GM23338 (cell line): ENCODE measurements at regions not wholly inside any gene's neighbourhood (a gene's known extent, or its start where the extent isn't known, plus 50 kb on each side); places are given as distances from the start of the nearest gene placed in this dataset.

ENCODE experiments used
- ATAC-seq: fragments of 200-7000 bp; cut with Tn5 transposase; 3 replicates; pipeline ENCODE4 v1.9.1; 2020
- DNase-seq: peaks from one replicate; pipeline ENCODE4 v3.0.0-alpha.2; 2015; ENCODE audit warnings: low spot score
- H2AFZ ChIP-seq: fragments of 200-600 bp; sonication (generic); 2 replicates; pipeline ENCODE4 v1.8.0; 2016; ENCODE audit warnings: antibody characterized with exemption, mild to moderate bottlenecking, moderate library complexity
- H3F3A ChIP-seq: fragments of 200-600 bp; sonication (generic); replicated peaks from 2 replicates; pipeline ENCODE4 v1.8.0; 2017; ENCODE audit warnings: antibody characterized with exemption, mixed run types, low read depth
- H3K27ac ChIP-seq: fragments of 200-600 bp; sonication (generic); 2 replicates; pipeline ENCODE4 v1.6.1; 2016; ENCODE audit warnings: low read depth
- H3K27me3 ChIP-seq: fragments of 200-600 bp; sonication (generic); 2 replicates; pipeline ENCODE4 v1.8.0; 2016; ENCODE audit warnings: mild to moderate bottlenecking, mixed run types, moderate library complexity; ENCODE audit not compliant: insufficient read depth
- H3K36me3 ChIP-seq: fragments of 200-600 bp; sonication (generic); 2 replicates; pipeline ENCODE4 v1.8.0; 2016; ENCODE audit warnings: mild to moderate bottlenecking; ENCODE audit not compliant: insufficient read depth
- H3K4me1 ChIP-seq: fragments of 200-600 bp; sonication (generic); 2 replicates; pipeline ENCODE4 v1.8.0; 2016; ENCODE audit warnings: mild to moderate bottlenecking, moderate library complexity; ENCODE audit not compliant: insufficient read depth
- H3K4me2 ChIP-seq: fragments of 200-600 bp; sonication (generic); 2 replicates; pipeline ENCODE4 v1.7.1; 2017; ENCODE audit warnings: mixed run types
- H3K4me3 ChIP-seq: fragments of 200-600 bp; sonication (generic); 2 replicates; pipeline ENCODE4 v1.6.1; 2016; ENCODE audit warnings: mixed run types
- H3K79me2 ChIP-seq: fragments of 200-600 bp; sonication (generic); replicated peaks from 2 replicates; pipeline ENCODE4 v1.8.0; 2017; ENCODE audit warnings: mild to moderate bottlenecking; ENCODE audit not compliant: insufficient read depth
- H3K9me2 ChIP-seq: fragments of 200-600 bp; sonication (generic); 2 replicates; pipeline ENCODE4 v1.8.0; 2017; ENCODE audit not compliant: insufficient read depth
- H4K20me1 ChIP-seq: fragments of 200-600 bp; sonication (generic); replicated peaks from 2 replicates; pipeline ENCODE4 v1.8.0; 2017; ENCODE audit warnings: mild to moderate bottlenecking; ENCODE audit not compliant: insufficient read depth
- H3K27ac Mint-ChIP-seq: 2 replicates; pipeline ENCODE4 v1.8.0; 2020; ENCODE audit warnings: inconsistent platforms, mild to moderate bottlenecking, moderate library complexity, mixed read lengths
- H3K27me3 Mint-ChIP-seq: 3 replicates; pipeline ENCODE4 v1.8.0; 2022; ENCODE audit warnings: low read depth, mild to moderate bottlenecking, moderate library complexity, mixed read lengths, inconsistent platforms; ENCODE audit not compliant: insufficient read depth, poor library complexity
- H3K36me3 Mint-ChIP-seq: 3 replicates; pipeline ENCODE4 v1.8.0; 2021; ENCODE audit warnings: low read depth, mild to moderate bottlenecking, inconsistent platforms, moderate library complexity, mixed read lengths
- H3K4me1 Mint-ChIP-seq: 3 replicates; pipeline ENCODE4 v1.8.0; 2020; ENCODE audit warnings: mild to moderate bottlenecking, inconsistent platforms, mixed read lengths
- H3K4me3 Mint-ChIP-seq: 3 replicates; pipeline ENCODE4 v1.8.0; 2021; ENCODE audit warnings: moderate library complexity, mild to moderate bottlenecking, inconsistent platforms, mixed read lengths
- H3K9me3 Mint-ChIP-seq: 3 replicates; pipeline ENCODE4 v1.8.0; 2020; ENCODE audit warnings: moderate library complexity, mild to moderate bottlenecking, inconsistent platforms, mixed read lengths
- NANOG ChIP-seq: IDR thresholded peaks from 2 replicates; pipeline ENCODE4 v1.6.1; 2016; ENCODE audit warnings: antibody characterized with exemption, borderline replicate concordance
- ZNF114 ChIP-seq: fragments of 250-450 bp; sonication (Bioruptor Pico); IDR thresholded peaks from 2 replicates; pipeline ENCODE4 v1.5.0; 2020; ENCODE audit warnings: mild to moderate bottlenecking, moderate library complexity
- ZNF331 ChIP-seq: fragments of 250-450 bp; sonication (Bioruptor Pico); IDR thresholded peaks from 2 replicates; pipeline ENCODE4 v1.5.0; 2020; ENCODE audit warnings: low read depth, mild to moderate bottlenecking, moderate library complexity
- TF ChIP-seq, protein P1 (sequence below): fragments of 250-450 bp; sonication (Bioruptor Pico); IDR thresholded peaks from 2 replicates; pipeline ENCODE4 v1.5.0; 2020; ENCODE audit warnings: mild to moderate bottlenecking, moderate library complexity

DNA sequence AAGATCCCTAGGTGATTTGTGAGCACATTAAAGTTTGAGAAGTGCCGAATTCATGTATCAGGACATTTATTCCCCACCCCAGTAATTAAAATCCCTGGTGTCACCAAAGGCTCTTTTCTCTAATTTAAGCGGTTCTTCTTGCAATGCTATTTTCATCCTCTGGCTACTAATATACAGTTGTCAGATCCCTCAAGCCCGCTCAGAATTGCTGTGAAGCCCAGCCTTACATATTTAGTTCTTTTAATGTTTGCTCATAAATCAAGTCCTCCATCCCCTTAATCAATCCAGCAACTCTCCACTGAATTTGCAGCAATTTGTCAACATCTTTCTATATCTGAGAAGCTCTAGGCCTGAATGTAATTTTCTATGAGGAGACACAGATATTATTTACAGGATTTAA lies 437.9 kb downstream of the PIK3C3 start (continued):
- TF ChIP-seq, protein P1, sequence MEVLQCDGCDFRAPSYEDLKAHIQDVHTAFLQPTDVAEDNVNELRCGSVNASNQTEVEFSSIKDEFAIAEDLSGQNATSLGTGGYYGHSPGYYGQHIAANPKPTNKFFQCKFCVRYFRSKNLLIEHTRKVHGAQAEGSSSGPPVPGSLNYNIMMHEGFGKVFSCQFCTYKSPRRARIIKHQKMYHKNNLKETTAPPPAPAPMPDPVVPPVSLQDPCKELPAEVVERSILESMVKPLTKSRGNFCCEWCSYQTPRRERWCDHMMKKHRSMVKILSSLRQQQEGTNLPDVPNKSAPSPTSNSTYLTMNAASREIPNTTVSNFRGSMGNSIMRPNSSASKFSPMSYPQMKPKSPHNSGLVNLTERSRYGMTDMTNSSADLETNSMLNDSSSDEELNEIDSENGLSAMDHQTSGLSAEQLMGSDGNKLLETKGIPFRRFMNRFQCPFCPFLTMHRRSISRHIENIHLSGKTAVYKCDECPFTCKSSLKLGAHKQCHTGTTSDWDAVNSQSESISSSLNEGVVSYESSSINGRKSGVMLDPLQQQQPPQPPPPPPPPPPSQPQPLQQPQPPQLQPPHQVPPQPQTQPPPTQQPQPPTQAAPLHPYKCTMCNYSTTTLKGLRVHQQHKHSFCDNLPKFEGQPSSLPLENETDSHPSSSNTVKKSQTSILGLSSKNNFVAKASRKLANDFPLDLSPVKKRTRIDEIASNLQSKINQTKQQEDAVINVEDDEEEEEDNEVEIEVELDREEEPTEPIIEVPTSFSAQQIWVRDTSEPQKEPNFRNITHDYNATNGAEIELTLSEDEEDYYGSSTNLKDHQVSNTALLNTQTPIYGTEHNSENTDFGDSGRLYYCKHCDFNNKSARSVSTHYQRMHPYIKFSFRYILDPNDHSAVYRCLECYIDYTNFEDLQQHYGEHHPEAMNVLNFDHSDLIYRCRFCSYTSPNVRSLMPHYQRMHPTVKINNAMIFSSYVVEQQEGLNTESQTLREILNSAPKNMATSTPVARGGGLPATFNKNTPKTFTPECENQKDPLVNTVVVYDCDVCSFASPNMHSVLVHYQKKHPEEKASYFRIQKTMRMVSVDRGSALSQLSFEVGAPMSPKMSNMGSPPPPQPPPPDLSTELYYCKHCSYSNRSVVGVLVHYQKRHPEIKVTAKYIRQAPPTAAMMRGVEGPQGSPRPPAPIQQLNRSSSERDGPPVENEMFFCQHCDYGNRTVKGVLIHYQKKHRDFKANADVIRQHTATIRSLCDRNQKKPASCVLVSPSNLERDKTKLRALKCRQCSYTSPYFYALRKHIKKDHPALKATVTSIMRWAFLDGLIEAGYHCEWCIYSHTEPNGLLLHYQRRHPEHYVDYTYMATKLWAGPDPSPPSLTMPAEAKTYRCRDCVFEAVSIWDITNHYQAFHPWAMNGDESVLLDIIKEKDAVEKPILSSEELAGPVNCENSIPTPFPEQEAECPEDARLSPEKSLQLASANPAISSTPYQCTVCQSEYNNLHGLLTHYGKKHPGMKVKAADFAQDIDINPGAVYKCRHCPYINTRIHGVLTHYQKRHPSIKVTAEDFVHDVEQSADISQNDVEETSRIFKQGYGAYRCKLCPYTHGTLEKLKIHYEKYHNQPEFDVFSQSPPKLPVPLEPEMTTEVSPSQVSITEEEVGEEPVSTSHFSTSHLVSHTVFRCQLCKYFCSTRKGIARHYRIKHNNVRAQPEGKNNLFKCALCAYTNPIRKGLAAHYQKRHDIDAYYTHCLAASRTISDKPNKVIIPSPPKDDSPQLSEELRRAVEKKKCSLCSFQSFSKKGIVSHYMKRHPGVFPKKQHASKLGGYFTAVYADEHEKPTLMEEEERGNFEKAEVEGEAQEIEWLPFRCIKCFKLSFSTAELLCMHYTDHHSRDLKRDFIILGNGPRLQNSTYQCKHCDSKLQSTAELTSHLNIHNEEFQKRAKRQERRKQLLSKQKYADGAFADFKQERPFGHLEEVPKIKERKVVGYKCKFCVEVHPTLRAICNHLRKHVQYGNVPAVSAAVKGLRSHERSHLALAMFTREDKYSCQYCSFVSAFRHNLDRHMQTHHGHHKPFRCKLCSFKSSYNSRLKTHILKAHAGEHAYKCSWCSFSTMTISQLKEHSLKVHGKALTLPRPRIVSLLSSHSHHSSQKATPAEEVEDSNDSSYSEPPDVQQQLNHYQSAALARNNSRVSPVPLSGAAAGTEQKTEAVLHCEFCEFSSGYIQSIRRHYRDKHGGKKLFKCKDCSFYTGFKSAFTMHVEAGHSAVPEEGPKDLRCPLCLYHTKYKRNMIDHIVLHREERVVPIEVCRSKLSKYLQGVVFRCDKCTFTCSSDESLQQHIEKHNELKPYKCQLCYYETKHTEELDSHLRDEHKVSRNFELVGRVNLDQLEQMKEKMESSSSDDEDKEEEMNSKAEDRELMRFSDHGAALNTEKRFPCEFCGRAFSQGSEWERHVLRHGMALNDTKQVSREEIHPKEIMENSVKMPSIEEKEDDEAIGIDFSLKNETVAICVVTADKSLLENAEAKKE (CRISPR knock-in tag): no peak
- TF ChIP-seq NANOG: no peak
- no peak for TF ChIP-seq ZNF331

DNA sequence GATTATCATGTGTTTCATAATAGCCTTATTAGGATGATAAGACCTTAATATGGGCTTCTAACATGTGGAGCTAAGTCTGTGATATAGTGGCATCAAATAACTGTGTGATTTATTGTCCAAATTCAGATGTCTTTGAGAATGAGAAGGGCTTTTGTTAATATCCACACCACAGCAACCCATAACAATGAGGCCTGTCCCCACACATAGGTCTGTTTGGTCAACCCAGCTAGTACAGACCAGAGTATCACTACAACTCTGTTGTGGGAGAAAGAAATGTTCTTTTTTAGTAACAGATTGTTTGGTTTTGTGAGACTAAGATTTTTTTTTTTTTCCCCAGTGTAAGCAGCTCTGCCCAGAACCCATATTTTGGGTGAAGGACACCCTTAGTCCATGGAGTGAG lies 439.2 kb downstream of the PIK3C3 start:
- Mint-ChIP-seq H3K9me3 (no peaks in the 10 kb centered on the region), H3K36me3 (no peaks in the 10 kb centered on the region), H3K4me3 (no peak overlapping the region), H3K27me3 (no peaks in the 10 kb centered on the region), H3K27ac (no peak overlapping the region), H3K4me1 (no peaks in the 10 kb centered on the region)
- Histone ChIP-seq H2AFZ (no peak overlapping the region), H3K27me3 (no peaks in the 10 kb centered on the region), H3K4me1 (no peaks in the 10 kb centered on the region), H3F3A (no peaks in the 10 kb centered on the region), H3K79me2 (no peaks in the 10 kb centered on the region), H3K27ac (no peak overlapping the region), H3K9me2 (no peaks in the 10 kb centered on the region; the same call in 1 of the 2 replicates), H3K4me3 (no peak overlapping the region), H3K36me3 (no peaks in the 10 kb centered on the region), H3K4me2 (no peak overlapping the region), H4K20me1 (no peaks in the 10 kb centered on the region)
- TF ChIP-seq ZNF114 (CRISPR knock-in tag): no peak
- TF ChIP-seq, protein P1 (CRISPR knock-in tag): no peak
- ATAC-seq: no peak
- DNase-seq: no peak
